NB4 (cell line): ENCODE measurements at regions not wholly inside any gene's neighbourhood (a gene's known extent, or its start where the extent isn't known, plus 50 kb on each side); places are given as distances from the start of the nearest gene placed in this dataset.

ENCODE experiments used
- DNase-seq: peaks from one replicate; pipeline ENCODE4 v3.0.0; 2010; ENCODE audit warnings: low read depth
- H3K4me3 ChIP-seq: one replicate; pipeline ENCODE4 v1.5.1; 2011; ENCODE audit warnings: mild to moderate bottlenecking, low read depth, low read length, moderate library complexity
- MYC ChIP-seq: IDR thresholded peaks from 2 replicates; pipeline ENCODE4 v1.6.1; 2011; ENCODE audit warnings: low read depth, low read length
- POLR2A ChIP-seq: IDR thresholded peaks from 2 replicates; pipeline ENCODE4 v1.6.1; 2011; ENCODE audit warnings: mild to moderate bottlenecking; ENCODE audit not compliant: insufficient read length; ENCODE audit errors: extremely low read depth
- TF ChIP-seq, protein P1 (sequence below): IDR thresholded peaks from one replicate; pipeline ENCODE4 v1.5.1; 2012; ENCODE audit warnings: low read depth, low read length
- TF ChIP-seq, protein P2 (sequence below): IDR thresholded peaks from 2 replicates; pipeline ENCODE4 v1.6.1; 2011; ENCODE audit warnings: low read depth, low read length

DNA sequence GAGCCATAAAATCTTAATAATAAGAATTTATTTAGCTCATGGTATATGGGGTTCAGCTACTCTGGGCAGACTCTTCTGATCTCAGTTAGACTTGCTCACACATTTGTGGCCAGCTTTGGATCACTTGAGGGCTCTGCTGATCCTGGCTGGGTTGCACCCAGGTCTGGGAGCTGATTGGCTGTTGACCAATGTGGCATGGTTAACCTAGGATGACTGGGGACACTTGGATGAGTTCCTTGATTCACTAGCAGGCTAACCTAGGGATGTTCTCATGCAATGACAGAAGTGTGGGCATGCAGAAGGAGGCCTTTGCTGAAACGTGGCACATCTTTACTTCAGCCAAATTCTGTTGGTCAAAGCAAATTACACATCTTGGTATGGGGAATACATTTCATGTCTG, 569.5 kb downstream of the UTRN start:
- H3K4me3 ChIP-seq: no peak overlapping the region
- no peak for DNase-seq
- TF ChIP-seq, protein P1, sequence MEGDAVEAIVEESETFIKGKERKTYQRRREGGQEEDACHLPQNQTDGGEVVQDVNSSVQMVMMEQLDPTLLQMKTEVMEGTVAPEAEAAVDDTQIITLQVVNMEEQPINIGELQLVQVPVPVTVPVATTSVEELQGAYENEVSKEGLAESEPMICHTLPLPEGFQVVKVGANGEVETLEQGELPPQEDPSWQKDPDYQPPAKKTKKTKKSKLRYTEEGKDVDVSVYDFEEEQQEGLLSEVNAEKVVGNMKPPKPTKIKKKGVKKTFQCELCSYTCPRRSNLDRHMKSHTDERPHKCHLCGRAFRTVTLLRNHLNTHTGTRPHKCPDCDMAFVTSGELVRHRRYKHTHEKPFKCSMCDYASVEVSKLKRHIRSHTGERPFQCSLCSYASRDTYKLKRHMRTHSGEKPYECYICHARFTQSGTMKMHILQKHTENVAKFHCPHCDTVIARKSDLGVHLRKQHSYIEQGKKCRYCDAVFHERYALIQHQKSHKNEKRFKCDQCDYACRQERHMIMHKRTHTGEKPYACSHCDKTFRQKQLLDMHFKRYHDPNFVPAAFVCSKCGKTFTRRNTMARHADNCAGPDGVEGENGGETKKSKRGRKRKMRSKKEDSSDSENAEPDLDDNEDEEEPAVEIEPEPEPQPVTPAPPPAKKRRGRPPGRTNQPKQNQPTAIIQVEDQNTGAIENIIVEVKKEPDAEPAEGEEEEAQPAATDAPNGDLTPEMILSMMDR: no peak
- no peak for TF ChIP-seq MYC
- no peak for TF ChIP-seq POLR2A
- TF ChIP-seq, protein P2, sequence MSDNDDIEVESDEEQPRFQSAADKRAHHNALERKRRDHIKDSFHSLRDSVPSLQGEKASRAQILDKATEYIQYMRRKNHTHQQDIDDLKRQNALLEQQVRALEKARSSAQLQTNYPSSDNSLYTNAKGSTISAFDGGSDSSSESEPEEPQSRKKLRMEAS: no peak

DNA sequence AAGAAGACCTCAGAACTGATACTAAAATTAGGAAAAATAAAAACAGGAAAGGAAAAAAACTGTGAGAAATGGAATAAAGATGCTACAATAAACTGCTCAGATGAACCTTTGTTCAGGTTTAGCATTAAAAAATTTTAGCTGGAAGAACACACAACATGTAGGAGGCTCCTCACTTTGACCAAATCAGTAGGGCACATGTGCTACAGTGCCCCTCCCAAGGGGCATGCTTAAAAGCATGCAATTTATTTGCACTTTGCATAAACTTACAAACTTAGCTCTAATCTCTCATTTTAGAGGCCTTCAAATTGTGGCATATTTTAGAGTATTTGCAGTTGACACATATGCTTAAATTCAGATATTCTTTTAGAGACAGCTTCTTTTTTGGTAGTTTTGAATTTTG, 570.2 kb downstream of the UTRN start:
- DNase-seq: no peak
- no peak for TF ChIP-seq MYC
- TF ChIP-seq, protein P2: no peak
- TF ChIP-seq POLR2A: no peak
- TF ChIP-seq, protein P1: no peak
- no peak overlapping the region for H3K4me3 ChIP-seq

DNA sequence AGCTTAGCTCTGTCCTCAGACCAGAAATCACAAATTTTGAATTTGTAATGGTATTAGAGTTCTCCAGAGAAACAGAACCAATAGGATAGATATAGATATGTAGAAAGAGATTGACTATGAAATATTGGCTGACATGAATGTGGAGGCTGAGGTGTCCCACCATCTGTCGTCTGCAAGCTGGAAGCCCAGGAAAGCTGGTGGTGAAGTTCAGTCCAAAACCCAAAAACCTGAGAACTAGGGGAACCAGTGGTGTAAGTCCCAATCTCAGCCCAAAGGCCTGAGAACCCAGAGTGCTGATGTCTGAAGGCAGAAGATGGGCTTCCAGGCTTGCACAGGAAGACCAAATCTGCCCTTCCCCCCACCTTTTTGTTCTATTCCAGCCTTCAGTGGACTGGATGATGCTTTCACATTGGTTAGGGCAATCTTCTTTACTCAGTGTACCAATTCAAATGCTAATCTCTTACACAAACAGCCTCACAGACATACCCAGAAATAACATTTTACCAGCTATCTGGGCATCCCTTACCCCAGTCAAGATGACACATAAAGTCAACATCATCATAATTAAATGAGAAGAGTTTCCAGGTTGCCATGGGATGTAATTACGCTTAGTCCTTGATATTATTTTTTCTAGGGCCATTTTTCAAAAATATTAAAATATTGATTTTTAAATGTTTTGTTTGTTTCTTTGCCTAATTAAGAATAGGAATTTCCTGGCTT, 570.8 kb downstream of the UTRN start:
- no peak overlapping the region for H3K4me3 ChIP-seq
- no peak for DNase-seq
- no peak for TF ChIP-seq MYC
- no peak for TF ChIP-seq POLR2A
- TF ChIP-seq, protein P2: no peak
- TF ChIP-seq, protein P1: no peak

DNA sequence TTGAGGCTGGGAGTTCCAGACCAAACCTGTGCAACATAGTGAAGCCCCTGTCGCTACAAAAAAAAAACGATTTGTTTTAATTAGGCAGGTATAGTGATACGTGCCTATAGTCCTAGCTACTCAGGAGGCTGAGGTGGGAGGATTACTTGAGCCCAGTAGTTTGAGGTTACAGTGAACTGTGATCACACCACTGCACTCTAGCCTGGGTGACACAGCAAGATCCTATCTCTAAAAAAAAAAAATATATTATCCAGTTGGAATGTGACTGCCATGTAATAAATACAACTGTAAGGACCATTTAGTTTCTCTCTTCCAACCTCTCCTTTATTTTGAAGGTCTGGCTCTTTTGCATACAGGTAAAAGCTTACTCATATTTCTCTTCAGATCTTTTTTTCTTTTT, 571.5 kb downstream of the UTRN start:
- H3K4me3 ChIP-seq: no peak overlapping the region
- no peak for TF ChIP-seq MYC
- TF ChIP-seq, protein P1: no peak
- TF ChIP-seq, protein P2: no peak
- no peak for TF ChIP-seq POLR2A
- no peak for DNase-seq

DNA sequence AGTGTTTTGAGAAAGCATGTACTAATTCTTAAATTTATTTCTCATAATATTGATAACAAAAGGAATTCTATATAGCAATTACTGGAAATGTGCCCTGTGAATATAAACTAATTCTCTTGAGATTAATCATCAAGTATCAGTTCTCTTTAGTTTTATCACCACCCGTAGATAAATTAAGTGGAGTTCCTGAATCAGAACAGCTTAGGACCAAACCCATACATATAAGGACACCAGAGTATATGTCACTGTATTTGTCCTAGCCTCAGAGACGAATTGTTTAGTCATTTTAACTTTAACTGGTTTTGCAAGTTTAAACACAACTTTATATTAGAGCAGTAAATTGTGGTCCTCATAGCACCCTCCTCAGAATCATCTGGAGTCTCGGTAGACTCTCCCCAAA, 572.0 kb downstream of the UTRN start:
- TF ChIP-seq, protein P2: no peak
- TF ChIP-seq, protein P1: no peak
- TF ChIP-seq POLR2A: no peak
- TF ChIP-seq MYC: no peak
- no peak for DNase-seq

More for the DNA sequence above, 572.0 kb downstream of the UTRN start:
- no peak overlapping the region for H3K4me3 ChIP-seq
